AG04449 (cell line): ENCODE measurements at regions not wholly inside any gene's neighbourhood (a gene's known extent, or its start where the extent isn't known, plus 50 kb on each side); places are given as distances from the start of the nearest gene placed in this dataset.
"Not testable (repeated sequence)": the region's sequence is repeated elsewhere in the genome, so short reads cannot be mapped to it uniquely, and the experiment has no call there.

Source experiments
- CTCF ChIA-PET: fragments of 350-600 bp; formaldehyde crosslinking; extraction: SDS; loops from one replicate; lab custom pipeline; 2021; ENCODE audit warnings: antibody characterized with exemption; lab: Yijun Ruan, JAX
- POLR2A ChIA-PET: fragments of 400-600, 350-600 bp; formaldehyde crosslinking; extraction: SDS; loops from one replicate; lab custom pipeline; 2020; ENCODE audit warnings: antibody characterized with exemption, inconsistent platforms; lab: Yijun Ruan, JAX
- DNase-seq: peaks from one replicate; pipeline ENCODE4 v3.0.0-alpha.2; 2010; ENCODE audit warnings: low read depth, low spot score
- H3K4me3 ChIP-seq: 2 replicates; pipeline ENCODE4 v1.5.1; 2011; ENCODE audit warnings: low read depth, mild to moderate bottlenecking, control low read depth, low read length
- CTCF ChIP-seq: IDR thresholded peaks from one replicate; pipeline ENCODE4 v1.5.1; 2011; ENCODE audit warnings: mild to moderate bottlenecking, moderate library complexity, low read length, control low read depth, inconsistent platforms; ENCODE audit not compliant: insufficient read depth; ENCODE audit errors: missing control alignments

DNA sequence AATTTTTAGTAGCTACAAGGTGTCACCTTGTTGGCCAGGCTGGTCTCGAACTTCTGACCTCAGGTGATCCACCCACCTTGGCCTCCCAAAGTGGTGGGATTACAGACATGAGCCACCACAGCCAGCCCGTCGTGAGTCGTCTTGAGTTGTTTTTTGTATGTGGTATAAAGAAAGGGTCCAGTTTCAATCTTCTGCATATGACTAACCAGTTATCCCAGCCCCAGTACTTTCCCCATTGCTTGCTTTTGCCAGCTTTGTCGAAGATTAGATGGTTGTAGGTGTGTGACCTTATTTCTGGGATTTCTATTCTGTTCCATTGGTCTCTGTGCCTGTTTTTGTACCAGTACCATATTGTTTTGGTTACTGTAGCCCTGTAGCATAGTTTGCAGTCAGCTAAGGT is 105.9 kb downstream of the OR13H1 start:
- DNase-seq = no peak
- CTCF ChIA-PET = no interaction called here
- no peak for TF ChIP-seq CTCF
- no peak overlapping the region for H3K4me3 ChIP-seq
- POLR2A ChIA-PET = no interaction called here

DNA sequence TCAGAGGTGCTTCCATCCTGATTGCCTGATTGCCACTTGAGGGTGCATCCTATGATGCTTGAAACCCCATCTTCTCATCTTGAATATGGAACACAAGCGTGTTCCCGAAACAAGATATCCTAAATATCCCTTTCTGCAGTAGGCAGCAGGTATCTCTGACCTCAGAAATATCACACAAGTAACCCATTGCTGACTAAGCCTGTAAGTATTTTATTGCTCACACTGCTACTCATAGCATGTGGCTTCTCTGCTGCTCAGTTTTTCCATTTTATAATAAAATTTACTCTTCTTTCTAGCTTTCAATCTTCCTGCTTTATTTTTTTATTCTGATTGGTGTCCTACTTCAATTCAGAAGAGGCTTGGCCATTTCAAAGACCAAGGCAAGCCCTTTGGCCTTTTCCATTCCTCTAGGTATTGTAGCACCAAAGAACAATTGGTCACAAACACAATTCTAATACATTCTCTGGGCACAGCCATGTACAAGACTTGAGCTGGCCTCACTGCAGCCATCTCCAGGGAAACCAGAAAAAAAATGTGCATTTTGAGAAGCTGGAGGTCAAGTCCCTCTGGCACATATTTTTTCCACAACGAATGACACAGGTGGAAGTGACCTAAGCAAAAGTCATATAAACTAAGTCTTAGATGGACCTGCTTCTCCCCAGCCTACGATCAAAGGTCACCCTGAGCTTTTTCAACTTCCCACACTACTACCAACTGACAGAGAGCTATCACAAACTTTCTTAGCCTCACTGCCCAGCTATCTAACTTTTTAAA is 107.0 kb downstream of the OR13H1 start:
- no peak for DNase-seq
- ChIA-PET CTCF (no interaction called here), POLR2A (no interaction called here)
- no peak overlapping the region for H3K4me3 ChIP-seq
- no peak for TF ChIP-seq CTCF

- CTCF ChIA-PET, H3K4me3 ChIP-seq, DNase-seq, POLR2A ChIA-PET: not testable (repeated sequence)
Observed at GRCh38 chrX:131663726-131664125, 119.9 kb downstream of the OR13H1 start.

GRCh38 chrX:131671735-131672134 is 127.9 kb downstream of the OR13H1 start:
- no peak overlapping the region for H3K4me3 ChIP-seq
- POLR2A ChIA-PET = no interaction called here
- DNase-seq = no peak
- TF ChIP-seq CTCF = no peak
- CTCF ChIA-PET = no interaction called here

GRCh38 chrX:131675596-131676194 is 131.8 kb downstream of the OR13H1 start:
- CTCF ChIA-PET = no interaction called here
- H3K4me3 ChIP-seq = no peak overlapping the region
- DNase-seq = no peak
- TF ChIP-seq CTCF = no peak
- POLR2A ChIA-PET = no interaction called here

GRCh38 chrX:131677655-131678628 is 134.1 kb downstream of the OR13H1 start:
- ChIA-PET CTCF (no interaction called here), POLR2A (no interaction called here)
- DNase-seq = no peak
- TF ChIP-seq CTCF = peak; percentile 43
- H3K4me3 ChIP-seq = no peak overlapping the region

DNA sequence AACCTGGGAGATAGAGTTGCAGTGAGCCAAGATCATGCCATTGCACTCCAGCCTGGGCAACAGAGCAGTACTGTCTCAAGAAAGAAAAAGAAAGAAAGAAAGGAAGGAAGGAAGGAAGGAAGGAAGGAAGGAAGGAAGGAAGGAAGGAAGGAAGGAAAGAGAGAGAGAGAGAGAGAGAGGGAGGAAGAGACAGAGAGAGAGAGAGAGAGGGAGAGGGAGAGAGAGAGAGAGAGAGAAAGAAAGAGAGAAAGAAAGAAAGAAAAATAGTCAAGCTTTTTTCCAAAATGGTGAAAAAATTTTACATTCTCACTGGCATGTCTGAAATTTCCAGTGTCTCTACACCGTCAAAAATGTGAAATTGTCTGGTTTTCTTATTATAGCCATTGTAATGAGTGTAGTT is 138.9 kb downstream of the OR13H1 start:
- POLR2A ChIA-PET, DNase-seq, CTCF ChIA-PET, H3K4me3 ChIP-seq: not testable (repeated sequence)
